ENCODE measurements at regions not wholly inside any gene's neighbourhood (a gene's known extent, or its start where the extent isn't known, plus 50 kb on each side); places are given as distances from the start of the nearest gene placed in this dataset.
"Not testable (repeated sequence)": the region's sequence is repeated elsewhere in the genome, so short reads cannot be mapped to it uniquely, and the experiment has no call there.

GRCh38 chr2:167748536-167748935, 498.9 kb downstream of the STK39 start:
- Mint-ChIP-seq H3K4me1 (no peaks in the 10 kb centered on the region), H3K36me3 (ENCODE audit: low read depth) (no peaks in the 10 kb centered on the region), H3K4me3 (no peak overlapping the region), H3K9me3 (no peaks in the 10 kb centered on the region), H3K27ac (no peak overlapping the region), H3K27me3 (no peaks in the 10 kb centered on the region)
- ChIA-PET POLR2A (no interaction called here), CTCF (no interaction called here)
- DNase-seq = no peak

- Mint-ChIP-seq H3K27me3 (no peaks in the 10 kb centered on the region), H3K4me1 (no peaks in the 10 kb centered on the region), H3K27ac (no peak overlapping the region), H3K4me3 (no peak overlapping the region), H3K9me3 (no peaks in the 10 kb centered on the region), H3K36me3 (ENCODE audit: low read depth) (no peaks in the 10 kb centered on the region)
- ChIA-PET CTCF (no interaction called here), POLR2A (no interaction called here)
- DNase-seq = no peak
Observed at GRCh38 chr2:167745667-167746066, 501.7 kb downstream of the STK39 start.

GRCh38 chr2:167739921-167740320, 507.5 kb downstream of the STK39 start:
- H3K27me3 Mint-ChIP-seq; POLR2A ChIA-PET; H3K4me3 Mint-ChIP-seq; H3K4me1 Mint-ChIP-seq; DNase-seq; H3K36me3 Mint-ChIP-seq (ENCODE audit: low read depth); H3K9me3 Mint-ChIP-seq; H3K27ac Mint-ChIP-seq: not testable (repeated sequence)
- CTCF ChIA-PET = interaction anchor here (0.6 to 1.8 kb wide), 3 partner anchors 10 to 245 kb away, joined by 3 to 4 read pairs (median 3); no protein-coding TSS in a partner anchor

- ChIA-PET CTCF (no interaction called here), POLR2A (no interaction called here)
- Mint-ChIP-seq H3K27me3 (no peaks in the 10 kb centered on the region), H3K36me3 (ENCODE audit: low read depth) (no peaks in the 10 kb centered on the region), H3K4me1 (no peaks in the 10 kb centered on the region), H3K4me3 (no peak overlapping the region), H3K9me3 (no peaks in the 10 kb centered on the region), H3K27ac (no peak overlapping the region)
- no peak for DNase-seq
Observed at GRCh38 chr2:167733747-167734146, 513.6 kb downstream of the STK39 start.

GRCh38 chr2:167732326-167732725, 515.1 kb downstream of the STK39 start:
- ChIA-PET CTCF (no interaction called here), POLR2A (no interaction called here)
- no peaks in the 10 kb centered on the region for H3K27me3 Mint-ChIP-seq
- H3K4me1 Mint-ChIP-seq = no peaks in the 10 kb centered on the region
- H3K9me3 Mint-ChIP-seq = no peaks in the 10 kb centered on the region
- DNase-seq = no peak
- H3K27ac Mint-ChIP-seq = no peak overlapping the region
- H3K4me3 Mint-ChIP-seq = no peak overlapping the region
- no peaks in the 10 kb centered on the region for H3K36me3 Mint-ChIP-seq (ENCODE audit: low read depth)

- Mint-ChIP-seq H3K36me3 (ENCODE audit: low read depth) (no peaks in the 10 kb centered on the region), H3K4me3 (no peak overlapping the region), H3K27ac (no peak overlapping the region), H3K9me3 (no peaks in the 10 kb centered on the region), H3K27me3 (no peaks in the 10 kb centered on the region), H3K4me1 (no peaks in the 10 kb centered on the region)
- ChIA-PET CTCF (interaction anchor here (1.1 kb wide), 1 partner anchor 10 kb away, joined by 4 read pairs; no protein-coding TSS in a partner anchor), POLR2A (no interaction called here)
- DNase-seq = no peak
Observed at GRCh38 chr2:167729911-167730310, 517.5 kb downstream of the STK39 start.

GRCh38 chr2:167726788-167727187, 520.6 kb downstream of the STK39 start:
- CTCF ChIA-PET = no interaction called here
- H3K27ac Mint-ChIP-seq = no peak overlapping the region

GRCh38 chr2:167721593-167721992, 525.8 kb downstream of the STK39 start:
- no peak overlapping the region for H3K27ac Mint-ChIP-seq
- CTCF ChIA-PET = no interaction called here

More at GRCh38 chr2:167726788-167727187, 520.6 kb downstream of the STK39 start:
- H3K4me1 Mint-ChIP-seq = no peaks in the 10 kb centered on the region
- no peak overlapping the region for H3K4me3 Mint-ChIP-seq
- no peaks in the 10 kb centered on the region for H3K9me3 Mint-ChIP-seq
- H3K36me3 Mint-ChIP-seq (ENCODE audit: low read depth) = no peaks in the 10 kb centered on the region
- H3K27me3 Mint-ChIP-seq = no peaks in the 10 kb centered on the region
- POLR2A ChIA-PET = no interaction called here
- DNase-seq = no peak

GRCh38 chr2:167719410-167719809, 528.0 kb downstream of the STK39 start:
- Mint-ChIP-seq H3K4me1 (no peaks in the 10 kb centered on the region), H3K27me3 (no peaks in the 10 kb centered on the region), H3K4me3 (no peak overlapping the region), H3K27ac (no peak overlapping the region), H3K9me3 (no peaks in the 10 kb centered on the region), H3K36me3 (ENCODE audit: low read depth) (no peaks in the 10 kb centered on the region)
- ChIA-PET POLR2A (no interaction called here), CTCF (no interaction called here)
- DNase-seq = no peak

More at GRCh38 chr2:167721593-167721992, 525.8 kb downstream of the STK39 start:
- no peak for DNase-seq
- Mint-ChIP-seq H3K27me3 (no peaks in the 10 kb centered on the region), H3K4me1 (no peaks in the 10 kb centered on the region), H3K36me3 (ENCODE audit: low read depth) (no peaks in the 10 kb centered on the region), H3K4me3 (no peak overlapping the region), H3K9me3 (no peaks in the 10 kb centered on the region)
- POLR2A ChIA-PET = no interaction called here

- ChIA-PET CTCF (no interaction called here), POLR2A (no interaction called here)
- H3K36me3 Mint-ChIP-seq (ENCODE audit: low read depth) = no peaks in the 10 kb centered on the region
- H3K27ac Mint-ChIP-seq = no peak overlapping the region
- no peak for DNase-seq
- H3K4me1 Mint-ChIP-seq = no peaks in the 10 kb centered on the region
- H3K4me3 Mint-ChIP-seq = no peak overlapping the region
- no peaks in the 10 kb centered on the region for H3K27me3 Mint-ChIP-seq
- no peaks in the 10 kb centered on the region for H3K9me3 Mint-ChIP-seq
Observed at GRCh38 chr2:167718560-167718959, 528.8 kb downstream of the STK39 start.

- DNase-seq = no peak
- Mint-ChIP-seq H3K27me3 (no peaks in the 10 kb centered on the region), H3K4me3 (no peak overlapping the region), H3K4me1 (no peaks in the 10 kb centered on the region), H3K27ac (no peak overlapping the region), H3K9me3 (no peaks in the 10 kb centered on the region), H3K36me3 (ENCODE audit: low read depth) (no peaks in the 10 kb centered on the region)
- ChIA-PET CTCF (no interaction called here), POLR2A (no interaction called here)
Observed at GRCh38 chr2:167715932-167716331, 531.5 kb downstream of the STK39 start.

- H3K27ac Mint-ChIP-seq; H3K4me3 Mint-ChIP-seq; H3K9me3 Mint-ChIP-seq; H3K4me1 Mint-ChIP-seq; H3K27me3 Mint-ChIP-seq; H3K36me3 Mint-ChIP-seq (ENCODE audit: low read depth); CTCF ChIA-PET; POLR2A ChIA-PET; DNase-seq: not testable (repeated sequence)
Observed at GRCh38 chr2:167715498-167715897, 531.9 kb downstream of the STK39 start.

- no peaks in the 10 kb centered on the region for H3K9me3 Mint-ChIP-seq
- no peak for DNase-seq
- H3K4me1 Mint-ChIP-seq = no peaks in the 10 kb centered on the region
- ChIA-PET POLR2A (no interaction called here), CTCF (no interaction called here)
- no peak overlapping the region for H3K4me3 Mint-ChIP-seq
- H3K36me3 Mint-ChIP-seq (ENCODE audit: low read depth) = no peaks in the 10 kb centered on the region
- H3K27ac Mint-ChIP-seq = no peak overlapping the region
- H3K27me3 Mint-ChIP-seq = no peaks in the 10 kb centered on the region
Observed at GRCh38 chr2:167712275-167712674, 535.1 kb downstream of the STK39 start.

- H3K27me3 Mint-ChIP-seq = no peaks in the 10 kb centered on the region
- H3K4me3 Mint-ChIP-seq = no peak overlapping the region
- H3K36me3 Mint-ChIP-seq (ENCODE audit: low read depth) = no peaks in the 10 kb centered on the region
- ChIA-PET POLR2A (no interaction called here), CTCF (no interaction called here)
- H3K4me1 Mint-ChIP-seq = no peaks in the 10 kb centered on the region
- no peak for DNase-seq
- H3K9me3 Mint-ChIP-seq = no peaks in the 10 kb centered on the region
- no peak overlapping the region for H3K27ac Mint-ChIP-seq
Observed at GRCh38 chr2:167708998-167709397, 538.4 kb downstream of the STK39 start.

- no peak for DNase-seq
- Mint-ChIP-seq H3K27me3 (no peaks in the 10 kb centered on the region), H3K9me3 (no peaks in the 10 kb centered on the region), H3K4me3 (no peak overlapping the region), H3K4me1 (no peaks in the 10 kb centered on the region), H3K27ac (no peak overlapping the region), H3K36me3 (ENCODE audit: low read depth) (no peaks in the 10 kb centered on the region)
- POLR2A ChIA-PET = no interaction called here
- CTCF ChIA-PET = interaction anchor here (0.6 kb wide), 1 partner anchor 502 kb away, joined by 3 read pairs; no protein-coding TSS in a partner anchor
Observed at GRCh38 chr2:167706800-167707199, 540.6 kb downstream of the STK39 start.
